ENCODE measurements at regions not wholly inside any gene's neighbourhood (a gene's known extent, or its start where the extent isn't known, plus 50 kb on each side); places are given as distances from the start of the nearest gene placed in this dataset.

DNA sequence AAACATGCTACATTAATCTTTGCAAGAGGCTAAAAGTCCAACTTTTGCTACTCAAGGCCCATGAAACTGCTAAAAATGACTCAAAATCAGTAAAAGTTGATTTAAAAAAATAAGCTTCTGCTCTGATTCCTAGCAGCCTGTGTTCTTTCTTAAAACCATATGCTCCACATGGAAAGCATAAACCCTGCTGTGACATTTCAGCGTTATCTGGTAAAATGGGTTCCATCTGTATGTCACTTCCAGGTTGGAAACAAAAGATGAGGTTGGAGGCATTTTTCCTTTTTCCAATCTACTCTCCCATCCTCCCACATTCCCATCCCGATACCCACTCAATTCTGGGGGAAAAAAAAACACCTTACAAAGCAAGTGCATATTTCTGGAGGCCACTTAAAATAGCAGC, 439.5 kb downstream of the NEBL start:
- no peaks in the 10 kb centered on the region for H3K36me3 ChIP-seq
- H3K27ac ChIP-seq (replicated peaks): no peak overlapping the region
- H3K27me3 ChIP-seq (ENCODE audit: low read depth): no peaks in the 10 kb centered on the region
- H3K9me3 ChIP-seq (replicated peaks): peaks cover 3% of the 10 kb centered on the region
- no peaks in the 10 kb centered on the region for H3K4me1 ChIP-seq
- no peak overlapping the region for H3K4me3 ChIP-seq
- TF ChIP-seq, protein P1, sequence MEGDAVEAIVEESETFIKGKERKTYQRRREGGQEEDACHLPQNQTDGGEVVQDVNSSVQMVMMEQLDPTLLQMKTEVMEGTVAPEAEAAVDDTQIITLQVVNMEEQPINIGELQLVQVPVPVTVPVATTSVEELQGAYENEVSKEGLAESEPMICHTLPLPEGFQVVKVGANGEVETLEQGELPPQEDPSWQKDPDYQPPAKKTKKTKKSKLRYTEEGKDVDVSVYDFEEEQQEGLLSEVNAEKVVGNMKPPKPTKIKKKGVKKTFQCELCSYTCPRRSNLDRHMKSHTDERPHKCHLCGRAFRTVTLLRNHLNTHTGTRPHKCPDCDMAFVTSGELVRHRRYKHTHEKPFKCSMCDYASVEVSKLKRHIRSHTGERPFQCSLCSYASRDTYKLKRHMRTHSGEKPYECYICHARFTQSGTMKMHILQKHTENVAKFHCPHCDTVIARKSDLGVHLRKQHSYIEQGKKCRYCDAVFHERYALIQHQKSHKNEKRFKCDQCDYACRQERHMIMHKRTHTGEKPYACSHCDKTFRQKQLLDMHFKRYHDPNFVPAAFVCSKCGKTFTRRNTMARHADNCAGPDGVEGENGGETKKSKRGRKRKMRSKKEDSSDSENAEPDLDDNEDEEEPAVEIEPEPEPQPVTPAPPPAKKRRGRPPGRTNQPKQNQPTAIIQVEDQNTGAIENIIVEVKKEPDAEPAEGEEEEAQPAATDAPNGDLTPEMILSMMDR (IDR thresholded peaks at IDR 0.05; ENCODE audit: borderline replicate concordance): no peak
- intact Hi-C loops (cut with micrococcal nuclease): no loop called here
- DNase-seq: no peak

GRCh38 chr10:20455774-20456173, 441.3 kb downstream of the NEBL start:
- Histone ChIP-seq H3K4me3 (no peak overlapping the region), H3K27ac (replicated peaks) (no peak overlapping the region), H3K9me3 (replicated peaks) (peaks cover 3% of the 10 kb centered on the region), H3K4me1 (no peaks in the 10 kb centered on the region), H3K36me3 (no peaks in the 10 kb centered on the region), H3K27me3 (ENCODE audit: low read depth) (no peaks in the 10 kb centered on the region)
- DNase-seq: no peak
- intact Hi-C loops (cut with micrococcal nuclease): no loop called here
- TF ChIP-seq, protein P1 (IDR thresholded peaks at IDR 0.05; ENCODE audit: borderline replicate concordance): no peak

- intact Hi-C loops (cut with micrococcal nuclease): no loop called here
- TF ChIP-seq, protein P1 (IDR thresholded peaks at IDR 0.05; ENCODE audit: borderline replicate concordance): no peak
- no peak for DNase-seq
- Histone ChIP-seq H3K4me3 (no peak overlapping the region), H3K27ac (replicated peaks) (no peak overlapping the region), H3K36me3 (no peaks in the 10 kb centered on the region), H3K4me1 (no peaks in the 10 kb centered on the region), H3K9me3 (replicated peaks) (no peaks in the 10 kb centered on the region), H3K27me3 (ENCODE audit: low read depth) (no peaks in the 10 kb centered on the region)
Observed at GRCh38 chr10:20454331-20454730, 442.8 kb downstream of the NEBL start.

- intact Hi-C loops (cut with micrococcal nuclease): no loop called here
- H3K27ac ChIP-seq (replicated peaks): no peak overlapping the region
- no peak overlapping the region for H3K4me3 ChIP-seq
- DNase-seq: no peak
- H3K9me3 ChIP-seq (replicated peaks): no peaks in the 10 kb centered on the region
- H3K27me3 ChIP-seq (ENCODE audit: low read depth): no peaks in the 10 kb centered on the region
- TF ChIP-seq, protein P1 (IDR thresholded peaks at IDR 0.05; ENCODE audit: borderline replicate concordance): no peak
- H3K4me1 ChIP-seq: no peaks in the 10 kb centered on the region
- no peaks in the 10 kb centered on the region for H3K36me3 ChIP-seq
Observed at GRCh38 chr10:20446561-20447193, 450.4 kb downstream of the NEBL start.

DNA sequence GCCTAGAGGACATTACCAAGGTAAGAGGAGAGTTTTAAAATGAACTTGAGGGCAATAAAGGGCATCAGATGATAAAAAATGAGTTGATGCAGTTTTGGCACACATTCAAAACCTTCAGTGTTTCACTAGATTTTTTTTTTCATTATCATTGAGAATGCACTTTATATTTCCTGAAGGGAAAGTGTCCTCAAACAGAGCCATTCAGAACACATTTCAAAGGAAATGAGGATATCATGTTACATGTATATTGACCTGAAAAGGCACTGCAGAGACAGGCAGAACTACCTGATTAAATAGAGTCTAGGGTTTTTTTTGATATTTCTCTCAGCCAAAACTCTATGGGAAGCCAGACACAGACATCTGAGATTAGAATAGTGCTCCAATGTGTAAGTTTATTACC, 454.0 kb downstream of the NEBL start:
- intact Hi-C loops (cut with micrococcal nuclease): no loop called here
- no peak overlapping the region for H3K27ac ChIP-seq (replicated peaks)
- no peaks in the 10 kb centered on the region for H3K4me1 ChIP-seq
- no peak overlapping the region for H3K4me3 ChIP-seq
- H3K36me3 ChIP-seq: no peaks in the 10 kb centered on the region
- TF ChIP-seq, protein P1 (IDR thresholded peaks at IDR 0.05; ENCODE audit: borderline replicate concordance): no peak
- H3K9me3 ChIP-seq (replicated peaks): no peaks in the 10 kb centered on the region
- DNase-seq: no peak
- no peaks in the 10 kb centered on the region for H3K27me3 ChIP-seq (ENCODE audit: low read depth)

Data from left ventricle myocardium inferior (tissue), 1 donor.